ENCODE measurements at regions not wholly inside any gene's neighbourhood (a gene's known extent, or its start where the extent isn't known, plus 50 kb on each side); places are given as distances from the start of the nearest gene placed in this dataset.

DNA sequence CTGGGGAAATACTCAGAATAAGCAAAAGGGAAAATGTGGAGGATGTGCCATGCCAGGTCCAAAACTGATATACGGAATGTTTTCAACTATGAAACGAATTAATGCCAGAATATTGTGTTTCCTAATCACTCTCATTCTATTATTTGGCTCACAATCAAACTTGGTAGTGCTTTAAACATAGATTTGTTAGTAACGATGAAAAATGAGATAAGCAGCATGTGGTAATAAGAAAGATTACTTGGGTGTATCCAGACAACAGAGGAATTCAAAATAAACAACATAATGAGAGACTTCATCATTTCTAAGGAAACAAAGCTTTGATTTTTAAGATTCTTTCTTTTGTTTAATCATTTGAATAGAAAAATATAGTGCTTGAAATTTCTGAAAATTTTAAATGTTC lies 237.3 kb downstream of the TACR3 start:
- H3K4me3 ChIP-seq (ENCODE audit: low read length), result no peak overlapping the region
- no peak overlapping the region for H3K9ac ChIP-seq (ENCODE audit: low read length)
- no peaks in the 10 kb centered on the region for H4K20me1 ChIP-seq (ENCODE audit: insufficient read depth, low read depth, low read length)
- H2AFZ ChIP-seq (ENCODE audit: low read length), result no peak overlapping the region
- no peaks in the 10 kb centered on the region for H3K9me3 ChIP-seq (ENCODE audit: low read length)
- no peaks in the 10 kb centered on the region for H3K36me3 ChIP-seq (ENCODE audit: insufficient read depth, low read length)
- no peak overlapping the region for H3K27ac ChIP-seq (ENCODE audit: low read length)
- H3K4me2 ChIP-seq (ENCODE audit: low read depth, low read length, poor library complexity, severe bottlenecking), result no peak overlapping the region
- no peaks in the 10 kb centered on the region for H3K27me3 ChIP-seq (ENCODE audit: low read length)
- H3K9me2 ChIP-seq (replicated peaks; ENCODE audit: insufficient read depth, low read length), result no peaks in the 10 kb centered on the region
- H3K4me1 ChIP-seq (ENCODE audit: low read length), result no peaks in the 10 kb centered on the region
- no peaks in the 10 kb centered on the region for H3K79me2 ChIP-seq (ENCODE audit: low read length)
- DNase-seq, result no peak

- H3K36me3 ChIP-seq (ENCODE audit: insufficient read depth, low read length), result no peaks in the 10 kb centered on the region
- no peak overlapping the region for H3K27ac ChIP-seq (ENCODE audit: low read length)
- DNase-seq, result no peak
- H3K4me1 ChIP-seq (ENCODE audit: low read length), result no peaks in the 10 kb centered on the region
- no peak overlapping the region for H3K4me2 ChIP-seq (ENCODE audit: low read depth, low read length, poor library complexity, severe bottlenecking)
- H3K9me2 ChIP-seq (replicated peaks; ENCODE audit: insufficient read depth, low read length), result no peaks in the 10 kb centered on the region
- H4K20me1 ChIP-seq (ENCODE audit: insufficient read depth, low read depth, low read length), result no peaks in the 10 kb centered on the region
- H3K4me3 ChIP-seq (ENCODE audit: low read length), result no peak overlapping the region
- H3K9ac ChIP-seq (ENCODE audit: low read length), result no peak overlapping the region
- H2AFZ ChIP-seq (ENCODE audit: low read length), result no peak overlapping the region
- H3K9me3 ChIP-seq (ENCODE audit: low read length), result no peaks in the 10 kb centered on the region
- no peaks in the 10 kb centered on the region for H3K79me2 ChIP-seq (ENCODE audit: low read length)
- no peaks in the 10 kb centered on the region for H3K27me3 ChIP-seq (ENCODE audit: low read length)
Observed at GRCh38 chr4:103478734-103479133, 241.1 kb downstream of the TACR3 start.

DNA sequence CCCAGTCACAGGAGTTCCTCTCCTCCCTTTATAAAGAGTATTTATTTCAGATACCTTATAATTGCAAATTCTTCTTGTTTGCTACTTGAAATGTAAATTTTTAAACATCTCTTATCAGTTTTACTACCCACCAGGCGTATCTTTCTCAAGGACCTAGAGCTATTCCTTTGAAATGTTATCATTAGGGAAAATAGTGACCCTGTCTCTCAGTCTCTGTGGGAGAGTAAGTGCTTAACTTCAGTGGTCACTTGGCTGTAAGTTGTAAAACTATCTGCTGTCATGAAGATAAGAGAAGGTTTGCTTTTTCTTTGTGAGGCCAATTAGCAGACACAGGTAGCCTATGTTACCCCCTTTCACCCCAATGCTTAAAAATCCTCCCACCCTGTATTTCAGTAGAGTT lies 241.6 kb downstream of the TACR3 start:
- Histone ChIP-seq H3K27me3 (ENCODE audit: low read length) (no peaks in the 10 kb centered on the region), H3K9ac (ENCODE audit: low read length) (no peak overlapping the region), H2AFZ (ENCODE audit: low read length) (no peak overlapping the region), H3K79me2 (ENCODE audit: low read length) (no peaks in the 10 kb centered on the region), H3K4me2 (ENCODE audit: low read depth, low read length, poor library complexity, severe bottlenecking) (no peak overlapping the region), H3K4me1 (ENCODE audit: low read length) (no peaks in the 10 kb centered on the region), H4K20me1 (ENCODE audit: insufficient read depth, low read depth, low read length) (no peaks in the 10 kb centered on the region), H3K27ac (ENCODE audit: low read length) (no peak overlapping the region), H3K36me3 (ENCODE audit: insufficient read depth, low read length) (no peaks in the 10 kb centered on the region), H3K4me3 (ENCODE audit: low read length) (no peak overlapping the region), H3K9me3 (ENCODE audit: low read length) (no peaks in the 10 kb centered on the region), H3K9me2 (replicated peaks; ENCODE audit: insufficient read depth, low read length) (no peaks in the 10 kb centered on the region)
- DNase-seq, result no peak

GRCh38 chr4:103457566-103457965 lies 259.4 kb upstream of the CENPE start:
- Histone ChIP-seq H4K20me1 (ENCODE audit: insufficient read depth, low read depth, low read length) (no peaks in the 10 kb centered on the region), H3K4me1 (ENCODE audit: low read length) (no peaks in the 10 kb centered on the region), H3K4me2 (ENCODE audit: low read depth, low read length, poor library complexity, severe bottlenecking) (no peak overlapping the region), H3K9ac (ENCODE audit: low read length) (no peak overlapping the region), H3K36me3 (ENCODE audit: insufficient read depth, low read length) (no peaks in the 10 kb centered on the region), H3K9me2 (replicated peaks; ENCODE audit: insufficient read depth, low read length) (no peaks in the 10 kb centered on the region), H3K79me2 (ENCODE audit: low read length) (no peaks in the 10 kb centered on the region), H2AFZ (ENCODE audit: low read length) (no peak overlapping the region), H3K4me3 (ENCODE audit: low read length) (no peak overlapping the region), H3K27ac (ENCODE audit: low read length) (no peak overlapping the region), H3K9me3 (ENCODE audit: low read length) (no peaks in the 10 kb centered on the region), H3K27me3 (ENCODE audit: low read length) (no peaks in the 10 kb centered on the region)
- DNase-seq, result no peak

DNA sequence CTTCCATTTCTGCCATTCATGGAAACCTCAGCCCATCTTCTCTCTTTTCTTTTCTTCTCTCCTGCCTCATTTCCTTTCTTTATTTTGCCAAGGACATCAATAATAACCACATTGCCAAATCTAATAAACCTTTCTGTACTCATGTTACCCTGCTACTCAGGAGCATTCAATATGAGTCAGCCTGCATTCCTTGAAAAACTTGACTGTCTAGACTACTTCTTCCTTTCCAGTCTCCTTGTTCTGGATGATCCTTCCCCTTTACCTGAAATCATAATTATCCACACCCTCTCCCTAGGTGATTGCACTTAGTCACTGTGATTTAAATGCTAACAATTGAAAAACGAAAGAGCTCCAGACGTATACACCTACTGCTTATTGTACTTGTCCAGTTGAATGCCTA lies 253.2 kb upstream of the CENPE start:
- Histone ChIP-seq H4K20me1 (ENCODE audit: insufficient read depth, low read depth, low read length) (no peaks in the 10 kb centered on the region), H2AFZ (ENCODE audit: low read length) (no peak overlapping the region), H3K36me3 (ENCODE audit: insufficient read depth, low read length) (no peaks in the 10 kb centered on the region), H3K4me2 (ENCODE audit: low read depth, low read length, poor library complexity, severe bottlenecking) (no peak overlapping the region), H3K4me3 (ENCODE audit: low read length) (no peak overlapping the region), H3K4me1 (ENCODE audit: low read length) (no peaks in the 10 kb centered on the region), H3K79me2 (ENCODE audit: low read length) (no peaks in the 10 kb centered on the region), H3K9me3 (ENCODE audit: low read length) (no peaks in the 10 kb centered on the region), H3K27me3 (ENCODE audit: low read length) (no peaks in the 10 kb centered on the region), H3K9ac (ENCODE audit: low read length) (no peak overlapping the region), H3K27ac (ENCODE audit: low read length) (no peak overlapping the region), H3K9me2 (replicated peaks; ENCODE audit: insufficient read depth, low read length) (no peaks in the 10 kb centered on the region)
- DNase-seq, result no peak

DNA sequence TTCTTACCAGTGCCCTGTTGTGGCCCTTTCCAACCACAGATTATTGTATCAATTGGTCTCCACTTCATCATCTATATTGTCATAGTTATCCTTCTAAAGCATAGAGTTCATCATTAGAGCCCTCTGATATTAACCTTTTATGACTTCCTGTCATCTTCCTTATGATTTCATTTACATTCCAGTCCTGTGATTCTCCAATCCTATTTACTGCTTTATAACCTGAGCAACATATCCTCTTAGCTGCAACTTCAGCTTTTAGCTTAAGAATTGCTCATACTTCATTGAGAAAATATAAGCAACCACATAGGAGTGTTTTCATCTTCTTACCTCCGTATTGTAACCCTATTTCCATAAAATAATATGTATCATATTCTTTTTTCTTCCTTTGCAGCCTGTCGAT lies 252.6 kb upstream of the CENPE start:
- Histone ChIP-seq H2AFZ (ENCODE audit: low read length) (no peak overlapping the region), H3K27ac (ENCODE audit: low read length) (no peak overlapping the region), H4K20me1 (ENCODE audit: insufficient read depth, low read depth, low read length) (no peaks in the 10 kb centered on the region), H3K4me1 (ENCODE audit: low read length) (no peaks in the 10 kb centered on the region), H3K9me3 (ENCODE audit: low read length) (no peaks in the 10 kb centered on the region), H3K4me3 (ENCODE audit: low read length) (no peak overlapping the region), H3K36me3 (ENCODE audit: insufficient read depth, low read length) (no peaks in the 10 kb centered on the region), H3K9ac (ENCODE audit: low read length) (no peak overlapping the region), H3K79me2 (ENCODE audit: low read length) (no peaks in the 10 kb centered on the region), H3K4me2 (ENCODE audit: low read depth, low read length, poor library complexity, severe bottlenecking) (no peak overlapping the region), H3K9me2 (replicated peaks; ENCODE audit: insufficient read depth, low read length) (no peaks in the 10 kb centered on the region), H3K27me3 (ENCODE audit: low read length) (no peaks in the 10 kb centered on the region)
- no peak for DNase-seq

DNA sequence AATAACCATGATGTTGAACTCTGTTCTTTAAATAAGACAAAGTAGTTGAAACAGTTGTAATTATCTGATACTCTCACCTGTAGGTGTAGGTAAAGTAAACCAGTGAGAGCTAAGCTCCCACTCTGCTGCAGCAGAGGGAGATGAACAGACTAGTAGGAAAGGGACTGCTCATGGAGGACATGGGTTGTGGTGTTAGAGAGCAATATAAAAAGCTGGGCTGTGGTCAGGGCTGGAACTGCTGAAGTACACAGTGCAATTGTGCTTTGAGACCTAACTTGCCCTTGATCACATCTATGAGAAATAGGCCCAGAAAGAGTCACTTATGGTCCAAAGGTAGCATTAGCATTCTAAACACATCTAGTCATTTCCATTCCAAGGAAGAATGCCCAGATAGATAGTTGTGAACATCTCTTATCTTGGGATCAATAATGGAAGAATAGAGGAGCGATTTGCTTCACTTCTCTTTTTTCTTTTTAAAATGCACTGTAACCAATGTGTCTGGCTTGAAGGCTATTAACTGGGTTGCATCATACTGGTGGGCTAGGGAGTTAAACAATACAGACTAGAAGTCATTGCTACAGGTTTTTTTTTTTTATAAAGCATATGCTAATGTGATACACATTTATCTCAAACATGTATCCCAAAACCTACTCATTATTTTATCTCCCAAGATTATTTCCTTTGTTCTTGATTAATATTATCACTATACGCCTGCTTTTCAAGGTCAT lies 251.3 kb upstream of the CENPE start:
- no peak for DNase-seq
- no peaks in the 10 kb centered on the region for H3K4me1 ChIP-seq (ENCODE audit: low read length)

DNA sequence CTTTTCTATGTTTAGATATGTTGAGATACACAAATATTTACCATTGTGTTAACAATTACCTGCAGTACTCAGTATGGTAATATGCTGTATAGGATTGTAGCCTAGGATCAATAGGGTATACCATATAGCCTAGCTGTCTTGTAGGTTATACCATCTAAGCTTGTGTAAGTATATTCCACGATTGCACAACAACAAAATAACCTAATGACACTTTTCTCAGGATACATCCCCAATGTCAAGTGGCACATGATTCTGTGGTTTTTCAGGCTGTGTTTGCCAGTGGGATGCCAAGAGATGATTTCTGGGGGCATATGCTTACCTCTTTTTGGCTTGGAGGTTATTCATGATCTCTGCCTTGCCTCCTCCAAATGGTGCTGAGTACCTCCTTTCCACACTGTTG lies 247.2 kb upstream of the CENPE start:
- DNase-seq, result no peak
- no peaks in the 10 kb centered on the region for H3K9me2 ChIP-seq (replicated peaks; ENCODE audit: insufficient read depth, low read length)
- no peaks in the 10 kb centered on the region for H3K9me3 ChIP-seq (ENCODE audit: low read length)
- no peaks in the 10 kb centered on the region for H3K79me2 ChIP-seq (ENCODE audit: low read length)
- H2AFZ ChIP-seq (ENCODE audit: low read length), result no peak overlapping the region
- H3K27me3 ChIP-seq (ENCODE audit: low read length), result no peaks in the 10 kb centered on the region
- no peaks in the 10 kb centered on the region for H4K20me1 ChIP-seq (ENCODE audit: insufficient read depth, low read depth, low read length)
- H3K4me2 ChIP-seq (ENCODE audit: low read depth, low read length, poor library complexity, severe bottlenecking), result no peak overlapping the region
- no peak overlapping the region for H3K9ac ChIP-seq (ENCODE audit: low read length)
- H3K36me3 ChIP-seq (ENCODE audit: insufficient read depth, low read length), result no peaks in the 10 kb centered on the region
- no peak overlapping the region for H3K27ac ChIP-seq (ENCODE audit: low read length)
- no peak overlapping the region for H3K4me3 ChIP-seq (ENCODE audit: low read length)
- no peaks in the 10 kb centered on the region for H3K4me1 ChIP-seq (ENCODE audit: low read length)

More for the DNA sequence above, 251.3 kb upstream of the CENPE start:
- Histone ChIP-seq H3K9ac (ENCODE audit: low read length) (no peak overlapping the region), H3K4me3 (ENCODE audit: low read length) (no peak overlapping the region), H3K36me3 (ENCODE audit: insufficient read depth, low read length) (no peaks in the 10 kb centered on the region), H4K20me1 (ENCODE audit: insufficient read depth, low read depth, low read length) (no peaks in the 10 kb centered on the region), H3K27me3 (ENCODE audit: low read length) (no peaks in the 10 kb centered on the region), H3K9me3 (ENCODE audit: low read length) (no peaks in the 10 kb centered on the region), H3K27ac (ENCODE audit: low read length) (no peak overlapping the region), H3K9me2 (replicated peaks; ENCODE audit: insufficient read depth, low read length) (no peaks in the 10 kb centered on the region), H2AFZ (ENCODE audit: low read length) (no peak overlapping the region), H3K79me2 (ENCODE audit: low read length) (no peaks in the 10 kb centered on the region), H3K4me2 (ENCODE audit: low read depth, low read length, poor library complexity, severe bottlenecking) (no peak overlapping the region)
